ENCODE measurements at regions not wholly inside any gene's neighbourhood (a gene's known extent, or its start where the extent isn't known, plus 50 kb on each side); places are given as distances from the start of the nearest gene placed in this dataset.

DNA sequence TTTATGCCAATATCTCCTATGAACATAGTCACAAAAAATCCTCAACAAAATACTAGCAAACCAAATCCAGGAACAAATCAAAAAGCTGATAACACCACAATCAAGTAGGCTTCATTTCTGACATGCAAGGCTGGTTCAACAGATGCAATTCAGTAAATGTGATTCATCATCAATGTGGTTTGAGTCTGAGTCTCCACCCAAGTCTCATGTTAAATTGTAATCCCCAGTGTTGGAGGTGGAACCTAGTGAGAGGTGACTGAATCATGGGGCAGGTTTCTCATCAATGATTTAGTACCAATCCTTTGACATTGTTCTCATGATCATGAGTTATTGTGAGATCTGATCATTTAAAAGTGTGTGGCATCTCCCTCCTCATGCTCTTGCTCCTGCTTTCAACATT lies 1072.7 kb downstream of the NR2F1-AS1 start:
- no peak for DNase-seq (ENCODE audit: low read depth, low spot score)

DNA sequence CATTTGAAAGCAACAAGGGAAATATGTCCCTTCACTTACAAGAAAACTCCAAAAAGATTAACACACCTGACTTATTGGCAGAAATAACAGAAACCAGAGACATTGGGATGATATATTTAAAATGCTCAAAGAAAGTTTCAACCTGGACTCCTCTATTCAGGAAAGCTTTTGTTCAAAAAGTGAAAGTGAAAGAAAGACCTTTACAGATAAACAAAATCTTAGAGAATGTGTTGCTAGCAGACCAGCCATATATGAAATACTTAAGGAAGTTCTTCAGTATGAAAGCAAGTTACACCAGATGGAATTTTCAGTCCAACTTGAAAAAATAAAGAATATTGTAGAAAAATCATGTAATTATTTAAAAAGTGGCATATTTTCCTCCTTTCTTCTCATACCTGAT lies 1075.1 kb downstream of the NR2F1-AS1 start:
- no peak for DNase-seq (ENCODE audit: low read depth, low spot score)

DNA sequence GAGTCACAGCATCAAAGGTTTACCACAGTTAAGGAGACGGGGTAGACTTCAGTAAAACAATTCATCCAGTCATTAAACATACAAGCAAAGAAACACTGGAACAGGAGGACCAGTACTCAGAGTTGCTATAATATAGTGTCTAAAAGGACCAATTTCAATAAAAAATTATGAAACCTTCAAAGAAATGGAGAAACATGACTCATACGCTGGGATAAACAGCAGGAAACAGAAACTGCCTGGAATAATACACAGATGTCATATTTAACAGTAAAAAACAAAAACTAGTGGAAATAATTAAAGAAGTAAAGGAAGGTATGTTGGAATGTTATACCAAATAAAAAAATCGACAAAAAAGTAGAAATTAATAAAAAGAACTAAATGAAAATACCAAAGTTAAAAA lies 1075.9 kb downstream of the NR2F1-AS1 start:
- DNase-seq (ENCODE audit: low read depth, low spot score) = no peak

DNA sequence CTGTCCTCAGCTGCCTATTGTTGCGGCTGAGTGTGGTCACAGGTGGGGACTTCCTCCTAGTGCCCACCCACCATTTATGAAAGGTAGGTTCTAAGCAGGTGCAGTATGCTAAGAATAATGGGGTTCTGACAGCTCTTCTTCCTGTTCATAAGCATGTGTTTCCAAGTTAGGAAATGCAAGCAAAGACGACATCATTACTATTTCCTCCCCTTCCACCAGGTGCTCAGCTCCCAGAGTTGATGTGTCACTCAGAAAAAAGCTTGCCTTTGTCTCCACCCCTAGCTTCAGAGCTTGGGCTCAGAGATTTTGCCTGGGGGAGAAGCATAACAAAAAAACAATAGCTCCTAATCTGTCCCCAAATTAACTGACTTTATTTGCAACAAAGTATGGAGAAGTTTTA lies 1076.7 kb downstream of the NR2F1-AS1 start:
- no peak for DNase-seq (ENCODE audit: low read depth, low spot score)

DNA sequence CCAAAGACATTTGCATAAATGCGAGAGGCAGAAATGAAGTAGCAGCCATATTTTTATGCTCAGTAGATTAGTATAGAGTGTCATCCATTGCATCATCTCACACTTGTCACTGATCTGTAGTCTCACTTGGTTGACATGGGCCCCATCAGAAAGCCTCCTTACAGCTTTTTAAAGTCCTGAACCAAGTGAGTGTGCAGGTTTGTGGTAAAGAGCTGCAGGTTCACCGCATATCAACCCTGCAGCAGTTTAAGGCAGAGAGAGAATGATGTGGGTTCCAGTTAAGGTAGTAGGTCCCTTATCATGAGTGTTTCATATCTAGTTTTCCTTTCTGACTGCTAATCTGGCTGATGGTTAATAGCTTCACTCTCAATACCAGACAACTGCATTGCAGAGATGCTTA lies 1080.3 kb downstream of the NR2F1-AS1 start:
- no peak for DNase-seq (ENCODE audit: low read depth, low spot score)

DNA sequence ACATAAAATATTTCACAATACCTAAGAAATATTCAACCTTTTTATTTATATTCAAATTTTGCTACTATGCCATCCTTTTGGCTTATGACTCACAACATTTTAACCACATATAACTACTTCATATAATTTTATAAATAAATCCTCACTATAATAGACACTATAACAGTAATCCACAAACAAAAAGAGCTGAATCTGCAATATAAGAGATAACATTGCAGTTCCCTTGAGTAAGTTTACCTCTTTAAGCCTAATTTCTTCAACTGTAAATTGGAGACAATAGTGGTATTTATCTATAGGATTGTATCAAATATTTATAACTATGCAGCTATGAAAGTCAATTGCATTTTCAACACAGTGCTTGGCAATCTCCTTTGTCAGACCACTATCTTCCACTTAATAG lies 1084.5 kb downstream of the NR2F1-AS1 start:
- DNase-seq (ENCODE audit: low read depth, low spot score) = no peak

DNA sequence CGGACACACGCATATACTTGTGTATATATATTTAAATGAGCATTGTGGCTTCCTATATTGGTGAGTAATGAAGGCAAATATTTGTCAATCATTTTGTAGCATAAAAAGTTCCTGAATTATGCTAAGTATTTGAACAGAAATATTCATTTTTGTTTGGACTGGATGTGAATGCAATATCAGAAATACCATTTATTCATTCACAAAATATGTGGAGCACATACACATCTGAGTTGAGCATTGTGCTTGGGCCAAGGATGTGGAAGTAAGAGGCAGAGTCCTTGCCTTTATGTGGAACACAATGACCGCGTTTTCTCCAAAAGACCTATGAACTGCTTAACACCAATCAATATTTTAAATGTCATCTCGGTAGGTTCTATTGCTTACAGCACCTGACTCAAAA lies 1086.5 kb downstream of the NR2F1-AS1 start:
- DNase-seq (ENCODE audit: low read depth, low spot score) = no peak

DNA sequence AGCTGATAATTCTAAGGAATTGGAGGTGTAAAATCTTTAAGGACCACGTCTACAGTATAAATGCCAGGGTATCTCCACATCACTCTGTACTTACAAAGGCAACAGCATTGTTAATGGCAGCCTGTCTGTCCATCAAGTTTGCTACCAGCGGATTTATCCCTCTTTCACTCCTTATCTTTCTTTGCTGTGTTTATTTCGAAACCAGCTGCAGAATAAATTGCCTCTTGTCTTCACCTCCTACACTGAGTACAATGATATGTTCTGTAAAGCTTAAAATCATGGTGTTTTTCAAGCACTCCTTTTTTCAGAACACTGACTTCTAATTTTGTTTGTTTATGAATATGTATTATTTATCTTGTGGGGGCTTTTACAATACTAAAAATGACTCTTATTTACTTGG lies 1088.1 kb downstream of the NR2F1-AS1 start:
- DNase-seq (ENCODE audit: low read depth, low spot score) = no peak

DNA sequence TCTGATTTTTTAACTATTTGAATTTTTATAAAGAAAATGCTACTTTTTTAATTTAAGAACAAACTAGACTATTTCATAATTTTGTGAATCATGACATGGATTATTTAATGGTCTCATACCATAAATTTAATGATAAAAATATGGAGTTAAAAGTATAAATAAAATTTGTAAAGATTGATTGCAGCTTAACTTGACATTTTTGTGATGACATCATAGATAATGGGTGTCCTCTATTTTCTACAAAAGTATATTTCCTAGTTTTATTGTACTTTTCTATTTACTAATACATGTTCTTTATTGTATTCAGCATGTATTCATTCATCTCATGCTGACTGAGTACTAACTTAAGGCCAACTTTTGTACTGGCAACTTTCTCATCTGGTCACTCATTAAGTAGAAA lies 1096.5 kb downstream of the NR2F1-AS1 start:
- no peak for DNase-seq (ENCODE audit: low read depth, low spot score)

DNA sequence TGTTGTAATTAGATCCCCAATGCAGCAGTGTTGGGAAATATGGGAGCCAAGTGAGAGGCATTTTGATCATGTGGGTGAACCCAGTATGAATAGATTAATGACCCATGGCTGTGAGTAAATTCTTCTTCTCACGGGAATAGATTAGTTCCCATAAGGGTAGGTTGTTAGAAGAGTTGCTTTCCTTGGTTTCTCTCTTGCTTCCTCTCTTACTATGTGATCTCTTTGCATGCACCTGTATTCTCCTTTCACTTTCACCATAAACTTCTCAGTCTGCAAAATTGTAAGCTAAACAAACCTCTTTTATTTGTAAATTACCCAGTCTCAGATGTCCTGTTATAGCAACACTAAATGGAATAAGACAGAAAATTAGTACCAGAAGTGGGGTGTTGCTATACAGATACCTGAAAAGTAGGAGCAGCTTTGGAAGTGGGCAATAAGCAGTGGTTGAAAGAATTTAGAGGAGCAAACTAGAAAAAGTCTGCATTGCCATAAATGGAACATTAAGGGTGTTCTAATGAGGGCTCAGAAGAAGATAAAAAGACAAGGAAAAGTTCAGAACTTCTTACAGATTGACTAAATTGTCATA lies 1090.0 kb upstream of the ARRDC3 start:
- DNase-seq (ENCODE audit: low read depth, low spot score) = no peak

DNA sequence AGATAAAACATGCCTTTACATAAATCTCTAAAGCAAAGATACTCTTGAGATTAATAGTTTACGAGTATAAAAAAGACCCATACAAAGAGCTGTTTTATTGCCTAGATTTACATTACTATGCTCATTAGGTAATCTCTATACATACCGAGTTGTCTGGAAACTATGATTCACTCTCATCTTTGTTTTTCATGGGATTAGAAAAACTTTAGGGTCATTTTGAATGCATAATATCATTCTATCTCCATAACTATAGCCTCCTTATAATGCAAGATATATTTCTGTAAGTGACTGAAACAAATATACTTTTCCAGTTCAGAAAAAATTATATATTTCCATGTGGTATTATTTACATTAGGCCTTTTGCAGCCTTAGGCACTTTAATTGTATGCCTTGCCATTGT lies 1088.7 kb upstream of the ARRDC3 start:
- no peak for DNase-seq (ENCODE audit: low read depth, low spot score)

DNA sequence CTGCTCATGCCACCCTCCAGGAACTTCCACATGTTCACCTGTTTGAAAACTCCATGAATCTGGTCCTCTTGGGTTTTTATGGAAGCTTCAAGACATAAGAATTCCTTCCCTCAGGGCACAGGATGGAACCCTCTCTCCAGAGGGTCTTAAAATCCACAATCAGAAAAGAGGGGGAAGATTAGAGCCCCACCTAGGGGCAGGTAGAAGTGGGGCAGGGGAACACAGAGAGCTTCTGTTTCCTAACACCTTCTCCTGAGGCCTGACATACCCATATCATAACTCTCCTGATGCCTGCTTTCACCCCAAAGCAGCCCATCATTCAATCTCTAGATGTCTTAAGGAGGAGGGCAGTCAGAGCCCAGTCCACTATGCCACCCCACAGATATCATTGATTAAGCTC lies 1087.7 kb upstream of the ARRDC3 start:
- DNase-seq (ENCODE audit: low read depth, low spot score) = no peak

DNA sequence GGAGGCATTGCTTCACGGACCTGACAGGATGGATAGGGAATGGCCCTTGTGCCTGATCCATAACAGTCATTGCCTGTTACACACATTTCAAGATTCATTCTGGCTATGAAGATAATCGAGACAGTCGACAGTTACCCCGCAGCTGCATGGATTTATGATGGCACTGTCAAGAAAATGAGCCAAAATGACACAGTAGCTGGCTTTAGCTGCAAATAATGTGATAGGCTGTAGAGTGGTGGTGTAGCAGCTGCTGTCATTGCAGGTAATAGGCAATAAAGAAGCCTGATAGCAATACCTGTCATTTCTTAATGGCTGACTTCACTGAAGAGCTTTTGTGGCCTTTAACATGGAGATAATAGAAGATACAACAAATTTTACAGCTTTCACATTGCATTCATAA lies 1085.2 kb upstream of the ARRDC3 start:
- peak; percentile 1 for DNase-seq (ENCODE audit: low read depth, low spot score)

DNA sequence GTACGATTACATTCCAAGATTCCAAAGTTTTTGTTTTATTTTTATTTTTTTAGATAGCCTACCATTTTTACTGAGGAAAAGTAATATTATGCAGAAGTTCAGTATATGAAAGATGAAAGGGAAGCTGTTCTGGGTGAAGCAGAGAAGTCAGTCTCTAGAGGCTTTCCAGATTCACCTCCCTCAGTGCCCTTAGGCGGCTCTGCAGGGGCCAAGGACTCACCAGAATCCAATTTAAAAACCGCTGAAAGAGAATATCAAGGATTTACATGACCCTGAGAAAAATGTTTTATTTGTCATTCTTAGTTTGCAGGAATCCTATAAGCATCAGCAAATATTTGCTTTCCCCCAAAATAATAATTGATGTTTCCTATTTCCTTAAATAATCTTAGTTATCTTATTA lies 1084.6 kb upstream of the ARRDC3 start:
- DNase-seq (ENCODE audit: low read depth, low spot score) = no peak

DNA sequence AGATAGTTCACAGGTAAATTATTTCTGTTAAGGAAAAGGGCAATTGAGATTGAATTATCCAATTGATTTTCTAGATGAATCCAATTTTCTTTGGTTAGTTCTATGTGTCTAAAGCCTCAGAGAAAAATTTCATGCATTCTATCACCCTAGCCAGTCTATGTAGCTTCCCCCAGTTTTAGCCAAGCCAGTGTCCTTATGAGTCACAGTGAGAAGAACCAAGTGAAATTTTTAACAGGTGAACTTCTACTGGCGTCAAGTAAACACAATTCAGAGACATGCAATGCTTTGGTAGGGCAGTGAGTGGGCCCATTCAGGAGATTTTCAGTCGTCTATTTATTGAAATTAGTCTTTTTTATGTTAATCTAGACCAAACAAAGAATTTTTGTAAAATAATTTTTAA lies 1077.4 kb upstream of the ARRDC3 start:
- DNase-seq (ENCODE audit: low read depth, low spot score) = no peak

DNA sequence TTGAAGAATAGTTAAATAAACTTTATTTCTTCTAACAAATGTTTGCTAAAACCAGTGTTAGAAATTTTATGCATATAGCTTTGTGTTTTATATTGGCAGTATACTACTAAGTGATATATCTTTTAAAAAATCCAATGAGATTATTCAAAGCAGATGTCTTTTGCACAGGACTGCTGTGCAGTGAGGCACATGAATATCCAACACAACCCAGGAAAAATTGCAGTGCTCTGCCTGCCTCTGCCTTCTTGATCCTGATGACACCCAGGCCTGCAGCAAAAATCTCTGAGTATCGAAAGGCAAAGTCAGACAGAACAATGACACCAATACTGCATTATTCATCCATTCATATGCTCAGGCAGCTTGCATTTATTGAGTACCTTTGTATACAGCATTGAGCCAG lies 1076.5 kb upstream of the ARRDC3 start:
- DNase-seq (ENCODE audit: low read depth, low spot score) = no peak

DNA sequence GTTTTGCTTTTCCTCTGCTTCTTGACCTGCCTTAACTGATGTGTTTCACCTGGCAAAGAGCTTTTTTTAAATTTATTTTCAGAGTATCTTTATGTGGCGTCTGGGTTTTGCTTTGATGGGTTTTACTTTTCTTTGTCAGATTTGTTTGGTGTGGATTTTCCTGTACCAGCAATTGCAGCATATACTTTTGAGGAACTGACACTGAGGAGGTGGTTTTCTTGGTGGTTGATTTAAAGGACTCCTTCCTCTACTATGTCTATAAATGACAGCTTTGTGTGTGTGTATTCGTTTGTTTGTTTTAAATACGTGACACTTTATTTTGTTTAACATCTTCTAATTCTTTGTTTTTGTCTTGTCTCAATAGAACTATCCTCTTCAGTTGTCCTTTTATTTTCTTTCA lies 1071.9 kb upstream of the ARRDC3 start:
- DNase-seq (ENCODE audit: low read depth, low spot score) = no peak

DNA sequence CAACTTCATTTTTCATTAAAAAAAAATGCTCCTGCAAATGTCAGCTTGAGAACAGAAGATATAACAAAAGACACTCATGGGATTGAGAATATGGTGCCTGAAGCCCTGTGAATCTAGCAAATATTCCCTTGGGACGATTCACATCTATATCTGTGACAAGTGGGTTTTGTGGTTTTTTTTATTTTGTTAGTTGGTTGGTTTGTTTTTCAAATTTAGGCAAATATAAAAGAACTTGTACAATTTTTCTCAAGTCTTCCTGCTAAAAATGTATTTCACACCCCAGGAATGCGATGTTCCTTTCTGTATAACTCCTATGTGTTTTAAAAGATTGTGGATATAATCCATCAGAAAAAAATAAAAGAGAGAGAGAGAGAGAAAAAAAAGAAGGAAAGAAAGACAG lies 1061.8 kb upstream of the ARRDC3 start:
- DNase-seq (ENCODE audit: low read depth, low spot score) = no peak

DNA sequence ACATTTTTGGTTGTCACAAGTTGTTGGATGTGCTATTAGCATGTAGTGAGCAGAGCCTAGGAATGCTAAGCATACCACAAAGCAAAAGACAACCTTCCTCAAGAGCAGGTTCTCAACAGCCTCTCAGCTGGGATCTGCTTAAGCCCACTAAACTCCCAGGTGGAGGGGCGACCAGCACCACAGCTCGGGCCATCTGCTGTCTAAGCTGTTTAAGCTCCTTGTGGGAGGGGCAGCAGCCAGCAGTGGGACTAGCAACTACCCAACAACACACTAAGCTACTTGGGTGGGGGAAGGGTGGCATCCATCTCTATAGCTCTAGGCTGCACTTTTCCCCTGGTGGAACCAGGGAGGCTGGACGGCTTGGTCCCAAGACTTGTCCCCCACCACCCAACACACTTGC lies 1052.7 kb upstream of the ARRDC3 start:
- DNase-seq (ENCODE audit: low read depth, low spot score) = no peak

DNA sequence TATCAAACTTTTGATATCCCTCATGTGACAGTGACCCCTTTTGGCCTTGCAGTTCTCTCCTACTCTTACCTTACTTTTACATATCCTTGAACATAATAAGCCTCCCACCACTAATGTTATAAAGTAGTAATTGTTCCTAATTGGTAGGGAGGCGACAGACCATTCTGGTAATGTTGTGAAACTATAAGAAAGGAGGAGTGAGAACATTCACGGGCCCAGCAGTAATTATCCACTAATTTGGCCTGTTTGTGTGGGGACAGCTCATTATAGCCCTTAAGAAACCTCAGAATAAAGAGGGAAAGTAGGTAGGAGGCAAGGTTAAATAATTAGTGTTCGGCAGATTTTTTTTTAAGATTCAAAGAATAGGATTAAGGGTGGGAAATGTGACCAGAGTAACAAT lies 1046.5 kb upstream of the ARRDC3 start:
- no peak for DNase-seq (ENCODE audit: low read depth, low spot score)

DNA sequence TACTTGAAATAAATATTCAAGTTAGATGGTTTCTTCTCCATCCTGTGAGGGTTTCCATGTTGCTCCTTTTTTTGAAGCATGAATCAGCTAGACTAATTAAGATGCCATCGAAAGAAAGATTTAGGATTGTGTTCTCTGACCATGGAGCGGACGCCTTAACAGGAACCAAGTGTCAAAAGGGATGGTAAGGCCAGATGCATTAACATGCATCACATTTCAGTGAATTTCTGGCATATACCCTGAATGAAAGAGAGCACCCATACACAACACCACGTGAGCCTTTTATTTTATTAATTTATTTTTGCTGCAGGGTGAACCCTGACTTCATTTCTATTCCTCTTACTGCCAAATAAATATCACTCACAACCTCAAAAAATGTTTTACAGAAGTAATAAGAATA lies 1045.3 kb upstream of the ARRDC3 start:
- no peak for DNase-seq (ENCODE audit: low read depth, low spot score)

DNA sequence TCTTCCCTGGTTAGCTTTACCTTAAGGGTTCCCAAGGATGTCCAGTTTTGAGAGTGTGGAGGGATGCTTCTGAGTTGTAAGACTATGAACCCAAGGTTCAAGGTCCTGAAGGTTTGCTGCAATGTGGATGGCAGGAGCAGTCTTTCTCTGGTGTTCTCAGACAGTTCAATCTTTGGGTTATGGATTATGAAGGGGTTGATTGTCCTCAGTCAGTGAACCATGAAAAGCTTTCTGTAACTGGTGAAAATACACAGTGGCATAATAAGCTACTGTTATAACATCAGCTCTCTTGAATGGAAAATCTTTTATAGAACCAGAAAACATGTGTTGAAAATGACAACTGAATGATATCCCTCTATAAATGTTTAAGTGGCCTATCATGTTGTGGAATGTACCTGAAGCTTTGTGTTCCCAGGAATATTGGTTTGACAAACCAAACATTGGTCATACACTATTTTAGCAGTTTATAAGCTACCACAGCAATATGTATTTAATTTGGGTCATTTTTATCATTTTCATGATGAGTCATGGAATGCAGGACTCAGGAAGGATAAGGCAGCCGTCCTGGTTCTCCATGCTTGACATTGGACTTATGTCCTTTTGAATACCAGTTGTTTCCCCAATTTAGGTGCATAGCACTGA lies 1041.8 kb upstream of the ARRDC3 start:
- DNase-seq (ENCODE audit: low read depth, low spot score) = no peak

DNA sequence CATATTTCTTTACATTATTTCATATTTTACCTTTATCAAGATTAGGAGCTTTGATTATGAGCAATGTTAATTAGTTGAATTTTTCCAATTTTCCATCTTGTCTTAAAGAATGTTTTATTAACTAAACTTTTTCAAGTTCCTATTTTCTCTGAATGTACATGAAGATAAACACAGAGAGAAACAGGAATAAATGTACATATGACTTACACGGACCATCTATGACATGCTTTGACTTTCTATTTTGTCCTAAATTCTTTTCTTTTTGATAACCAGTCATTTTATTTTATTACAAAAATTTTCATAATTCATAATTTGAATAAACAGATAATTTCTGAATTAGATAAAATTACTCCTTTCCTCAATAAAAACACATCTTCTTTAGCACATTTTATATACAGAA lies 1038.8 kb upstream of the ARRDC3 start:
- no peak for DNase-seq (ENCODE audit: low read depth, low spot score)

DNA sequence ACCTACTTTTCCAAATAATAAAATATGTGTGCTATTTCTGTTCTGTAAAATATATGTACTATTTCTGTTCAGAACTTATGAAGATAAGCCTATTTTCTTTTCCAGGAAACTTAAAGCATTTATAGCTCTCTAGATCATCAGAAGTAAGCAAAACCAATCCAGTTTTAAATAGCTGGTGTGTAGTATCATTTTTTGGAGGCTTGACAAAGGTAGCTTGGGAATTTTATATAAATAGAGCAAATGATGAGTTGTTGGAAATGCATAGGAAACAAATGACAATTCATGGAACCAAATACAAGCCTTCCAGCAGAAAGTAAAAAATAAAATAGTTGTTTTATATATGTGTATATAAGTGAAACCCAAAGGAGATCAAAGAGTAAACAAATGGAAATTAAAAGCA lies 1038.1 kb upstream of the ARRDC3 start:
- no peak for DNase-seq (ENCODE audit: low read depth, low spot score)

All from brain pericyte (primary cell).